HCT116 (cell line): ENCODE measurements at regions not wholly inside any gene's neighbourhood (a gene's known extent, or its start where the extent isn't known, plus 50 kb on each side); places are given as distances from the start of the nearest gene placed in this dataset.

Source experiments
- EZH2 ChIP-seq: fragments of 200-600 bp; sonication (generic); IDR thresholded peaks from 2 replicates; pipeline ENCODE4 v1.6.1; 2017; ENCODE audit warnings: antibody characterized with exemption, mixed run types
- JUND ChIP-seq: IDR thresholded peaks from 2 replicates; pipeline ENCODE4 v1.6.1; 2012
- POLR2A ChIP-seq: IDR thresholded peaks from 2 replicates; pipeline ENCODE4 v1.7.0; 2011; ENCODE audit warnings: borderline replicate concordance; ENCODE audit not compliant: insufficient read depth, insufficient read length; ENCODE audit errors: extremely low read depth
- POLR2AphosphoS5 ChIP-seq: IDR thresholded peaks from 2 replicates; pipeline ENCODE4 v1.6.1; 2011; ENCODE audit warnings: mild to moderate bottlenecking, low read depth, low read length, moderate library complexity
- SP1 ChIP-seq: IDR thresholded peaks from 2 replicates; pipeline ENCODE4 v1.6.1; 2012; ENCODE audit warnings: low read depth
- ZNF274 ChIP-seq: fragments of 200-500 bp; sonication (Bioruptor generic); IDR thresholded peaks from 2 replicates; pipeline ENCODE4 v1.6.1; 2014; ENCODE audit warnings: mild to moderate bottlenecking, low read depth, low read length, inconsistent platforms
- TF ChIP-seq, protein P1 (sequence below), 3 experiments: fragments of 200-600 bp in 1 of 3; sonication (generic) in 1 of 3; IDR thresholded peaks in 2 of 3; conservative IDR thresholded peaks in 1 of 3; 2 replicates each; pipeline ENCODE4 v1.5.1; 2012 to 2017; ENCODE audit warnings: low read depth in 2 of 3, low read length in 2 of 3, antibody characterized with exemption in 1 of 3, borderline replicate concordance in 1 of 3, control low read depth in 1 of 3, mild to moderate bottlenecking in 1 of 3, mixed read lengths in 1 of 3, mixed run types in 1 of 3, moderate library complexity in 1 of 3; ENCODE audit not compliant: insufficient read depth in 1 of 3
- TF ChIP-seq, protein P2 (sequence below): IDR thresholded peaks from 2 replicates; pipeline ENCODE4 v1.6.1; 2012; ENCODE audit warnings: low read depth

DNA sequence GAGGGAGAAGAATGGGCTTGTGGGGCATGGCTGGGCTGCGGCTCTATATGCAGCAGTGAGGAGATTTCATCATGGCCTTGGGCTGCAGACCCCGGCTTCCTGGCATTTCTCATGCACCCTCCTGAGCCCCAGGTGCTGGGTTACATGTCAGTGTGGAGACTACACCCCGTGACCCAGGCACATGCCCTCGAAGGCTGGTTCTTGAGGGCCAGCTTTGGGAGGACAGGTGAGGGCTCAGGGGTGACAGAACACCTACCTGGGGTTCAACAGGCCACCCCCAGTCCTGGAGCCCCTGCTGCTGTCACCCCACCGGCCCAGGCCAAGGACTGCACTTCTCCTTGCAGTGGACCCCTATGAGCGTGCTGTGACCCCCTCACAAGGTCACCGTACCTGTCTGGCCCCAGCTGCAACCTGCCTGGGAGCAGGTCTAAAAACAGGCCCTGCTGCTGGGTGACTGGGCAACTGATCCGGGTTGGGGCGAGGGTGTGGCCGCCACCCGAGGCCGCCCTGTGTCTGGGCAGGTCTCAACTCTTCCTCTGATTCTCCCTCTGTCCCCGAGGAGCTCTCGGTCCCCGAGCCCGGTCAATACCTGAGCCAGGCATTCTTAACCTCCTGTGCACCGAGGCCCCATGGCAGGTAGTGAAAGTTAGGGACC, 94.8 kb upstream of the OTOS start:
- TF ChIP-seq, protein P1, sequence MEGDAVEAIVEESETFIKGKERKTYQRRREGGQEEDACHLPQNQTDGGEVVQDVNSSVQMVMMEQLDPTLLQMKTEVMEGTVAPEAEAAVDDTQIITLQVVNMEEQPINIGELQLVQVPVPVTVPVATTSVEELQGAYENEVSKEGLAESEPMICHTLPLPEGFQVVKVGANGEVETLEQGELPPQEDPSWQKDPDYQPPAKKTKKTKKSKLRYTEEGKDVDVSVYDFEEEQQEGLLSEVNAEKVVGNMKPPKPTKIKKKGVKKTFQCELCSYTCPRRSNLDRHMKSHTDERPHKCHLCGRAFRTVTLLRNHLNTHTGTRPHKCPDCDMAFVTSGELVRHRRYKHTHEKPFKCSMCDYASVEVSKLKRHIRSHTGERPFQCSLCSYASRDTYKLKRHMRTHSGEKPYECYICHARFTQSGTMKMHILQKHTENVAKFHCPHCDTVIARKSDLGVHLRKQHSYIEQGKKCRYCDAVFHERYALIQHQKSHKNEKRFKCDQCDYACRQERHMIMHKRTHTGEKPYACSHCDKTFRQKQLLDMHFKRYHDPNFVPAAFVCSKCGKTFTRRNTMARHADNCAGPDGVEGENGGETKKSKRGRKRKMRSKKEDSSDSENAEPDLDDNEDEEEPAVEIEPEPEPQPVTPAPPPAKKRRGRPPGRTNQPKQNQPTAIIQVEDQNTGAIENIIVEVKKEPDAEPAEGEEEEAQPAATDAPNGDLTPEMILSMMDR (IDR thresholded peaks at IDR 0.05 in 2 of 3, conservative IDR thresholded peaks at IDR 0.05 in 1 of 3; ENCODE audit: borderline replicate concordance in 1 of 3, insufficient read depth in 1 of 3, low read depth in 2 of 3, low read length in 2 of 3), result no peak
- TF ChIP-seq POLR2AphosphoS5 (no peak), ZNF274 (no peak), POLR2A (no peak), SP1 (no peak), EZH2 (no peak), JUND (no peak)
- TF ChIP-seq, protein P2, sequence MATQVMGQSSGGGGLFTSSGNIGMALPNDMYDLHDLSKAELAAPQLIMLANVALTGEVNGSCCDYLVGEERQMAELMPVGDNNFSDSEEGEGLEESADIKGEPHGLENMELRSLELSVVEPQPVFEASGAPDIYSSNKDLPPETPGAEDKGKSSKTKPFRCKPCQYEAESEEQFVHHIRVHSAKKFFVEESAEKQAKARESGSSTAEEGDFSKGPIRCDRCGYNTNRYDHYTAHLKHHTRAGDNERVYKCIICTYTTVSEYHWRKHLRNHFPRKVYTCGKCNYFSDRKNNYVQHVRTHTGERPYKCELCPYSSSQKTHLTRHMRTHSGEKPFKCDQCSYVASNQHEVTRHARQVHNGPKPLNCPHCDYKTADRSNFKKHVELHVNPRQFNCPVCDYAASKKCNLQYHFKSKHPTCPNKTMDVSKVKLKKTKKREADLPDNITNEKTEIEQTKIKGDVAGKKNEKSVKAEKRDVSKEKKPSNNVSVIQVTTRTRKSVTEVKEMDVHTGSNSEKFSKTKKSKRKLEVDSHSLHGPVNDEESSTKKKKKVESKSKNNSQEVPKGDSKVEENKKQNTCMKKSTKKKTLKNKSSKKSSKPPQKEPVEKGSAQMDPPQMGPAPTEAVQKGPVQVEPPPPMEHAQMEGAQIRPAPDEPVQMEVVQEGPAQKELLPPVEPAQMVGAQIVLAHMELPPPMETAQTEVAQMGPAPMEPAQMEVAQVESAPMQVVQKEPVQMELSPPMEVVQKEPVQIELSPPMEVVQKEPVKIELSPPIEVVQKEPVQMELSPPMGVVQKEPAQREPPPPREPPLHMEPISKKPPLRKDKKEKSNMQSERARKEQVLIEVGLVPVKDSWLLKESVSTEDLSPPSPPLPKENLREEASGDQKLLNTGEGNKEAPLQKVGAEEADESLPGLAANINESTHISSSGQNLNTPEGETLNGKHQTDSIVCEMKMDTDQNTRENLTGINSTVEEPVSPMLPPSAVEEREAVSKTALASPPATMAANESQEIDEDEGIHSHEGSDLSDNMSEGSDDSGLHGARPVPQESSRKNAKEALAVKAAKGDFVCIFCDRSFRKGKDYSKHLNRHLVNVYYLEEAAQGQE, result no peak
